BE2C (cell line): ENCODE measurements at regions not wholly inside any gene's neighbourhood (a gene's known extent, or its start where the extent isn't known, plus 50 kb on each side); places are given as distances from the start of the nearest gene placed in this dataset.

Source experiments
- DNase-seq: peaks from one replicate; pipeline ENCODE4 v3.0.0-alpha.2; 2020
- H3K27me3 ChIP-seq: fragments of 250-450 bp; sonication (Bioruptor Pico); 2 replicates; pipeline ENCODE4 v1.5.1; 2020; ENCODE audit warnings: mild to moderate bottlenecking
- H3K36me3 ChIP-seq: fragments of 250-450 bp; sonication (Bioruptor Pico); 2 replicates; pipeline ENCODE4 v1.5.1; 2020; ENCODE audit warnings: mild to moderate bottlenecking
- H3K4me1 ChIP-seq: fragments of 250-450 bp; sonication (Bioruptor Pico); 2 replicates; pipeline ENCODE4 v1.5.1; 2020
- H3K4me3 ChIP-seq: 2 replicates; pipeline ENCODE4 v1.5.1; 2011; ENCODE audit warnings: low read depth, low read length
- H3K9me3 ChIP-seq: fragments of 250-450 bp; sonication (Bioruptor Pico); 2 replicates; pipeline ENCODE4 v1.5.1; 2020
- CTCF ChIP-seq: IDR thresholded peaks from 2 replicates; pipeline ENCODE4 v1.5.1; 2012; ENCODE audit warnings: mild to moderate bottlenecking, low read depth, low read length

GRCh38 chr1:216907100-216907499, 183.9 kb upstream of the ESRRG start:
- no peak for TF ChIP-seq CTCF
- no peak overlapping the region for H3K4me3 ChIP-seq
- no peaks in the 10 kb centered on the region for H3K9me3 ChIP-seq
- no peaks in the 10 kb centered on the region for H3K4me1 ChIP-seq
- no peaks in the 10 kb centered on the region for H3K36me3 ChIP-seq
- H3K27me3 ChIP-seq, result peaks cover 4% of the 10 kb centered on the region; the same call in 1 of the 2 replicates
- DNase-seq, result no peak

GRCh38 chr1:216905781-216906180, 182.6 kb upstream of the ESRRG start:
- no peak for DNase-seq
- H3K9me3 ChIP-seq, result no peaks in the 10 kb centered on the region
- H3K27me3 ChIP-seq, result peaks cover 4% of the 10 kb centered on the region; the same call in 1 of the 2 replicates
- no peak overlapping the region for H3K4me3 ChIP-seq
- no peaks in the 10 kb centered on the region for H3K4me1 ChIP-seq
- H3K36me3 ChIP-seq, result no peaks in the 10 kb centered on the region
- TF ChIP-seq CTCF, result no peak

GRCh38 chr1:216905137-216905536, 181.9 kb upstream of the ESRRG start:
- no peak overlapping the region for H3K4me3 ChIP-seq
- peaks cover 4% of the 10 kb centered on the region; the same call in 1 of the 2 replicates for H3K27me3 ChIP-seq
- H3K9me3 ChIP-seq, result no peaks in the 10 kb centered on the region
- DNase-seq, result no peak
- H3K4me1 ChIP-seq, result no peaks in the 10 kb centered on the region
- no peak for TF ChIP-seq CTCF
- H3K36me3 ChIP-seq, result no peaks in the 10 kb centered on the region

- Histone ChIP-seq H3K27me3 (peaks cover 4% of the 10 kb centered on the region; the same call in 1 of the 2 replicates), H3K36me3 (no peaks in the 10 kb centered on the region), H3K4me1 (no peaks in the 10 kb centered on the region), H3K4me3 (no peak overlapping the region), H3K9me3 (no peaks in the 10 kb centered on the region)
- TF ChIP-seq CTCF, result no peak
- no peak for DNase-seq
Measured at GRCh38 chr1:216904471-216904870, 181.2 kb upstream of the ESRRG start.

- H3K27me3 ChIP-seq, result peaks cover 4% of the 10 kb centered on the region; the same call in 1 of the 2 replicates
- no peak for DNase-seq
- no peak for TF ChIP-seq CTCF
- no peak overlapping the region for H3K4me3 ChIP-seq
- H3K36me3 ChIP-seq, result no peaks in the 10 kb centered on the region
- no peaks in the 10 kb centered on the region for H3K9me3 ChIP-seq
- no peaks in the 10 kb centered on the region for H3K4me1 ChIP-seq
Measured at GRCh38 chr1:216903382-216903740, 180.1 kb upstream of the ESRRG start.

GRCh38 chr1:216902669-216903381, 179.6 kb upstream of the ESRRG start:
- no peak for TF ChIP-seq CTCF
- H3K36me3 ChIP-seq, result no peaks in the 10 kb centered on the region
- no peak for DNase-seq

More at GRCh38 chr1:216902669-216903381, 179.6 kb upstream of the ESRRG start:
- Histone ChIP-seq H3K4me1 (no peaks in the 10 kb centered on the region), H3K27me3 (peaks cover 4% of the 10 kb centered on the region; the same call in 1 of the 2 replicates), H3K9me3 (no peaks in the 10 kb centered on the region), H3K4me3 (no peak overlapping the region)
